HG03342 (cell line): ENCODE measurements at regions not wholly inside any gene's neighbourhood (a gene's known extent, or its start where the extent isn't known, plus 50 kb on each side); places are given as distances from the start of the nearest gene placed in this dataset.
"Not testable (repeated sequence)": the region's sequence is repeated elsewhere in the genome, so short reads cannot be mapped to it uniquely, and the experiment has no call there.

Experiments used
- ATAC-seq: cut with Tn5 transposase; IDR thresholded peaks from one replicate; pipeline ENCODE4 v1.9.1; 2021; ENCODE audit warnings: mild to moderate bottlenecking, moderate library complexity; ENCODE audit not compliant: unreplicated experiment

GRCh38 chr12:89162589-89163261, 189.6 kb downstream of the DUSP6 start:
- no peak for ATAC-seq

DNA sequence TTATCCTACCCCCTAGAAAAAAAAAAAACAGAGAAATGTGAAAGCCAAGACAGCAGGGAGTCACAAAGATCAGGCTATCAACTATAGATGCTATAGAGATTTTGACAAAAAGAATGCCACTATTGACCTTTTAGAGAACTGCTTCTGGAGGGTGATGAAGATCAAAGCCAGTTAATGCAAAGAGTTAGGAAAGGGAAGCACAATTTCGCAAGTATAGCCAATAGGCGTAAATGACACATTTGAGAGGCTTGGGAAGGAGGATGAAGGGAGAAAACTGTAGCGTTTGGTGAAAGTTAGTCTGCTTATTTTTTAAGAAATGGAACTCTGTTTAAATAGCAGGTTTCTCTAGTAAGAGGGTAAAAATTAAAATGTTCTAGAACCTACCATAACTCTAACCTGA, 190.7 kb downstream of the DUSP6 start:
- no peak for ATAC-seq

DNA sequence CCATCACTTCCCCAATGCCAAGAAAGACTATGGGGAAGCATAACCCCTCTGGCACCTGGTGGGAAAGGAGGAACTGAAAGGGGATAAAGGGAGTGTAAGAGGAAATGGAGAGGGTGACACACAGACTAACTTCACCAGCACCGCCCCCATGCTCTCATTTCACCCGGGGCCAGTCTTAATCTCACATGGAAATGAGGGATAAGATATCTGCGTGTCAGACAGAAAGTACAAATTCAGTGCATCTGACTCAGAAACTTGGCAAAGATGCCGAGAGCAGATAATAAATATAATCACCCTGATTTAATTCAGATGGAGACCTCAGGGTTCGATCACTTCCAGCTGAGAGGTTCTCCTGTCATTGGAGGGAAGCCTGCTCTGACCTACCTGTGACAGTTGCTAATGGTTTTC, 191.6 kb downstream of the DUSP6 start:
- no peak for ATAC-seq

DNA sequence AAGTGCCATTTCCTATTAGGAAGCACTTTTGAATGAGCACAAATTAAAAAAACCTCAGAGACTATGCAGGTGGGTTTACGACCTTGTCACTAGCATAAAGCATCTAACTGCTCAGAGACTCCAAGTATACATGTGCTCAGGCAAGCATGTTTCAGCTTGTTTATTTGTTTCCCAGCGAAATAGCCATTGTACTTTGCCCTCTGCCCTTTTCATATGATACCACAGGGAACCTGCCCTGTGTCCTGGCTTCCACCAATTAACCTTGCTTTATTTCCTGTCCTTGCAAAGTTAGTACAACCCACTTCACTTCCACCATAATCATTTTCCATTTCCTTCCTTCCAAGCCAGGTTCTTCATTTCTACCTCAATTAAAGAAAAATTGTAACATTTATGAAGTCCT, 194.9 kb downstream of the DUSP6 start:
- no peak for ATAC-seq

DNA sequence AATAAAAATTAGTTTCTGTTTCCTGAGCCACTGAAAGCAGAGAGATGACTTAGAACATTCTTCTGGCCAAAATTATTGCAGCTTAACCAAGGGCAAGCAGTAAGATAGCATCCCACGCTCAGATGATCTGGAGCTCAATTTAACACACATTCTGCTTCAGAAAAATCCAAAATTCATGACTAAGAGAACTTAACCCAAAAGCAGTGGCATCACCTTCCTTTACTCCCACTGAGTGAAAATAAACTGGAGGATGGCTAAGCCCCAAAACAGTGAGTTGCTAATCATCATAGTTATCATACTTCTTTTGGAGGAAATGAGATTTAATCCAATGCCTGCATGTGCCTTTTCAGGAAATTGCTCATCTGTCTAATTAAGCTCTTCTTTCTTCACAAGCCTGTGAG, 195.4 kb downstream of the DUSP6 start:
- no peak for ATAC-seq

DNA sequence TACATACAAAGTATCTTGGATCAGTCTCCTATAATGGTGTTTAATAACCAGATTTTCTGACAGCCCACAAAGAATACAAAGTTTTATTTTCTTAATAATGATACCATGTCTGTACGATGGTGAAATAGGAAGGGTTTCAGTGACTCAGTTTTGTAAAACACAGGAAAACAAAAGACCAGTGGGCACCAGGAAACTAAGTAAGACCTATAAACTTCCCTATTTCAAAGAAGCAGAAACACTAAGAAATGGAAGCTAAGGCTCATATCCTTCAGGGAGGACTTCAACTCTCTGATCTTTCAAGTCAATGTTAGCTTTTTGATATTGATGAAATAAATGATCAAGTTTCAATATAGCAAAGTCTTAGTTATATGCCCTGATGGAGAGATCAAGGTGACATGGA, 196.0 kb downstream of the DUSP6 start:
- ATAC-seq, result no peak

GRCh38 chr12:89155826-89156225, 196.5 kb downstream of the DUSP6 start:
- no peak for ATAC-seq

DNA sequence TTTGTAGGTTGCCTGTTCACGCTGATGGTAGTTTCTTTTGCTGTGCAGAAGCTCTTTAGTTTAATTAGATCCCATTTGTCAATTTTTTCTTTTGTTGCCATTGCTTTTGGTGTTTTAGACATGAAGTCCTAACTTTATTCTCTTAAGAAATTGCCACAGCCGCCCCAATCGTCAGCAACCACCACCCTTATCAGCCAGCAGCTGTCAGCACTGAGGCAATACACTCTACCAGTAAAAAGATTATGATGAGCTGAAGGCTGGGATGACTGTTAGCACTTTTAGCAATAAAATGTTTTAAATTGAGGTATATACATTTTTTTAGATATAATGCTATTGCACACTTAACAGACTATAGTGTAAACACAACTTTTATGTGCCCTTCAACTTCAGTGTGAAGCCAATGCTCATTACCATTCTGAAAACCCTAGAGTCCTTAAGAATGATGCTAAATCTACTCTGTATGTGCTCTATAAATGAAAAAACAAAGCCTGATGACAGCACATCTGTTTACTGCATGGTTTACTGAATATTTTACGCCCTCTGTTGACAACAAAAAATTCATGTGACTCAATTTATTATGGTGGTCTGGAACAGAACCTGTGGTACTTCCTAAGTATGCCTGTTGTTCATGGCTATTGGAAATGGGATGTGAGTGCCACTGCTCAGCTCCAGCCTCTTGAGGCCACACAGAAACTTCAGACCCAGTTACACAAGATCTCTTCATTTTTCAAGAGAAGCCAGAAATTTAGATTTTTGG, 197.4 kb downstream of the DUSP6 start:
- ATAC-seq, result no peak

DNA sequence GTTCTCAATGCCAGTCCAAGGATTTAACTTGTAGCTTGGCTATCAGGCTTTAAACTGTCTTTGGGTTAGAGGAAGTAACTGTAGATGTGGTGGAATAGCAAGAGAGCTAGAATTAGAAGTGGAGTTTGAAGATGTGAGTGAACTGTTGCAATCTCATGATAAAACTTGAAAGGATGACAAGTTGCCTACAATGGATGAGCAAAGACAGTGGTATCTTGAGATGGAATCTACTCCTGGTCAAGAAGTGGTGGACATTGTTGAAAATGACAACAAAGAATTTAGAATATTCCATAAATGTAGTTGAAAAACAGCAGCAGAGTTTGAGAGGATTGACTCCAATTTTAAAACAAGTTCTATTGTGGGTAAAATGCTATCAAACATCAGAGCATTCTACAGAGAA, 199.0 kb downstream of the DUSP6 start:
- no peak for ATAC-seq

- ATAC-seq, result no peak
These were observed 200.8 kb downstream of the DUSP6 start for GRCh38 chr12:89151536-89151935.

DNA sequence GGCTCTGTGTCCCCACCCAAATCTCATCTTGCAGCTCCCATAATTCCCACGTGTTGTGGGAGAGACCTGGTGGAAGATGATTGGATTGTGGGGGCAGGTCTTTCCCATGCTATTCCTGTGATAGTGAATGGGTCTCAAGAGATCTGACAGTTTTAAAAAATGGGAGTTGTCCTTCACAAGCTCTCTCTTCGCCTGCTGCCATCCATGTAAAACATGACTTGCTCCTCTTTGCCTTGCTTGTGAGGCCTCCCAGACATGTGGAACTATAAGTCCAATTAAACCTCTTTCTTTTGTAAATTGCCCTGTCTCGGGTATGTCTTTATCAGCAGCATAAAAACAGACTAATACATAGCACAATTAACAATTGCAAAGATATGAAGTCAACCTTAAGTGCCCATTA, 201.5 kb downstream of the DUSP6 start:
- ATAC-seq, result not testable (repeated sequence)

DNA sequence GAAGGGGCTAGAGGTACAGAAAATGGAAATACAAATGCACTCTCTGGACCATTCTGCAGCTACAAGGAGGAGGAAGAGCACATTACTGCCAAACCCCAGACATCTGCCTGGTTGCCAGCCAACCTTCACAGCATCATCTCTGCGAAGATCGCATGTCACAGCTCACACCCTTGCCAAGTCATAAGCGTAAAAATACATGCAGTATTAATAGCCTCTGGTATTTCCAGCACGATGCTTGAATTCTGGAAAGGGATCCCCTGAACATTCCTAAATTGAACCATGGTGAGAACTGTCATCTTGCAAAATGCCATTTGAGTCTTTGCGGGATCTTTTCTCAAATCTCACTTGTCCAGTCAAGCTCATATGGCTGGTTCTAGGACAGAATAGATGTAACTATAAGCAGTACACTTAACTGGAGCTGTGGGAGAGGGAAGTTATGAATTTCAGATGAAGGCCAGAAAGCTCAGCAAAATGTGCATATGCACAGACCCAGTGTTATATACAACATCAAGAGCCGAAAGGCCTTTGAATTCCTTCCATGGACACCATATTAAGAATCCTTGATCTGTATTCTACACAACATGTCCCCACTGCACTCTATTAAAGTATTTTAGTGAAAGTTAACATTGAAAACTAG, 211.6 kb downstream of the DUSP6 start:
- no peak for ATAC-seq

GRCh38 chr12:89140141-89140540, 212.2 kb downstream of the DUSP6 start:
- no peak for ATAC-seq

DNA sequence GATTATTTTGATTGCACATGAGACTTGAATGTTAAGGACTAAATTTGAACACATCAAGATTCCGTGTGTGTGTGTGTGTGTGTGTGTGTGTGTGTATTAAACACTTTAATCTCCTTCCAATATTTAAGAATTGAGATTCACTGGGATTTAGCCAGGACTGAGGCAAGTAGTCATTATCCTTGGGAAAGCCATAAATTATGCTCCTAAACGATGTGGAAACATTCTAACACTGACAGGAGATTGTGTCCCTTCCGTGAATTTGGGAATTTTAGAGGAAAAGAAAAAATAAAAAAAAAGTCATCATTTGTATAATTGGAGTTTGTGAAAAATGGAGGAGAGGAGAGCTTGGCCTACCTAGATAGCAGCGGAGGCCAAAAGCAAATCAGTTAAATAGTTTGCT, 212.9 kb downstream of the DUSP6 start:
- no peak for ATAC-seq

- ATAC-seq, result no peak
These were observed 214.1 kb downstream of the DUSP6 start for GRCh38 chr12:89138048-89138852.

DNA sequence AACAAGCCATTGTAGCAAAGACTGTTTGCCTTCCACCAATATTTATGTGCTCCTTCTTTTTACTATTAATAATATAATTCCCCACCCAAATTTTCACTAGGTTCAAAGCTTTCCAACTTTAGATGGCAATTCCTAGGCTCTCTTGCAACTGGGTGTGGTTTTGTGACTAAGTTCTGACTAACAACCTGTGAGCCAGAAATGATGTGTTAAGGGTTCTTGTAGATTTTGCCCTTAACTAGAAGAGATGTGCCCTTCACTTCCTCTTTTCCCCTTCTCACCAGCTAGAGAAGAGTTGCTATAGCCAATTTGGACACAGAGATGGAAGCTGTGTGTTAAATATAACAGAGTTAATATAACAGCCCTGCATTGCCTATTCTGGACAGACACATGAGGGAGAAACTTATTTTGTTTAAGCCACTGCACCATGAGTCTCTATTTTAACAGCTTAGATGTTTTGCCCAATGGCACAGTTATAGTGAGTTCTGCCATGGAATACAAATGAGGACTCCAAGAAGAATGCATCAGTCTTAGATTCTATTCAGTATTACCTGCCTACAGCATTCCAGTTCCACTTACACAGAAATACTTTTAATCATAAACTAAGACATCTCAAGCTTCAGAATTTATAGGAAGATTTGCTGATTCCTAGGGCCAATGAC, 216.2 kb downstream of the DUSP6 start:
- no peak for ATAC-seq

GRCh38 chr12:89134213-89134770, 218.0 kb downstream of the DUSP6 start:
- no peak for ATAC-seq

DNA sequence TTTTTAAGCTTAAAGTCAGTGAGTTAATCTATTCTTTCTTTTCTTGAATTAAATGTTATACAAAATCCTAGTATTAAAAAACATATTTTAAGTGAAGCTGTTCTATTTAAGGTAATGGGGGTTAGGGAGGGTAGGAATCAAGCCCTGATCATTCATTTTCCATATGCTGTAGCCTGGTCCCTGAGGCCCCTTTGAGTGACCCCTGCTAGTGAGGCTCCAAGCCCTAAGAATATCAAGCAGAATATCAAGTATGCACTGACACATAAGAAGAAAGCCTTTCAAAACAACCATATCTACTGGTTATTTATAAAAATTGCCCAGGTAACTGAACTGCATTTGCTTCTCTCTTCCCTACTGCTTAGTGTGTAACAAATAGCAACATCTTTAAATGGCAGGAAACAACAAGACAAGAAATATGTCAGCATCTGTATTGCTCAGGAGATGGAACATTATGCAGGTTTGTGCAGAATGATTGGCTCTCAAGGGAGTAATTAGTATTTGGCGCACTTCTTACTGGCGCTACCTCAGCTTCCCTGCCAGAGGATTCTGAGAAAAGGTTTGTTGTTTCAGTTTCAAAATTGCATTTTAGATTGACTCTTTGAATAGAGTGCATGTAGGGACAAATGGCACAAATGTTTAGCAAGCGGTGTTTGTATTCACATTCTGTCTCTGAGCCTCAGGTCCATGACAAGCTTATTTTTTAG, 223.0 kb downstream of the DUSP6 start:
- no peak for ATAC-seq

DNA sequence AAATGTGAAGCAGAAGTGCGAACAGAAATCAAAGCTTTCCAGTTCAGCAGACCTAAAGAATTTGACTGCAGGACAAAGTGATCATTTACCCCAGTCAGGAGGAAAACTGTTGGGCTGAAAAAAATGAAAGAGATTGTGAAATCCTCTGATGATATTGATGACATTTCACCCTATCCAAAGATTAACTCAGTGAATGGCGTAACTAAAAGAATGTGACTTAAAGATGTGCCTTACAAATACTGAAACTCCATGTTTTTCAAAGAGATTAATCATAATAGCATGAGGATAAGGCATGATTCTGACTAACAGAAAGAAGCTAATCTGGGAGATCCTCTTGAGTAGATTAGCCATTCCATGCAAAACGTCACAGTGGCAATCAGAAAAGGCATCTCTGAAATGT, 225.6 kb downstream of the DUSP6 start:
- ATAC-seq, result no peak

DNA sequence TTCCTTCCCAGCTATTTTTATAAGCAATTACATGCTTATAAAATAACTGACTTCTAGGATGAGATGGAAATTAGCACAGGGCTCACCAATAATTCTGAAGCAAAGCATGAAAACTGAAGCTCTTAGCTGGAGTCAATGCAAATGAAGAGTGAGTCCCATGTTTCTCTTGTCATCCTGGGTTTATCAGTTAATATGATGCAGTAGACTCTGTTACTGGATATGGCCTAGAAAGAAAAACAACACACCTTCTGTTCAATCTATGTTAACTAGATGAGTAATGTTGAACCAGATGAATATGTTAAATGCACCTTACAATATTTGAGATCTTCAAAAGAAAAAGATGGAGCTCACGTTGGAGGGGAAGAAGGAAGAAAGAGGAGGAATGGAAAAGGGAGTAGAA, 229.4 kb downstream of the DUSP6 start:
- ATAC-seq, result no peak
